ENCODE measurements at regions not wholly inside any gene's neighbourhood (a gene's known extent, or its start where the extent isn't known, plus 50 kb on each side); places are given as distances from the start of the nearest gene placed in this dataset.
"Not testable (repeated sequence)": the region's sequence is repeated elsewhere in the genome, so short reads cannot be mapped to it uniquely, and the experiment has no call there.

DNA sequence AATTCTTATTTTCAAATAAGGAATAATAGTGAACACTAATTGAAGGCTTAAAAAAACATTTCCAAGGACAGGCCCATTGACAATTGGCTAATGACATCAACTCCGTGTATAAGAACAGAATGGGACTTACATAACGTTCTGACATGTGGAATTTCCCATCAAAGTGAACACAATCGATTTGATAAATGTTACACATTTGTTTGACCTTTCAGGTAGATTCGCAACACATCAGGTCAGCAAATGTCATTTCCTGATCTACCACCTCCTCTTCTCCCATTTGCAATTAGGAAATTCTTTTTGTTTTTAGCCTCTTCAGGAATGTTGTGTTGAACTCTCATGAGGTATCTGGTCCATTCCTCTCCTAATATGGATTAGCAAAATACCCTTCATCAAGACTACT is 292.9 kb upstream of the SLC14A2 start:
- no peak for DNase-seq

DNA sequence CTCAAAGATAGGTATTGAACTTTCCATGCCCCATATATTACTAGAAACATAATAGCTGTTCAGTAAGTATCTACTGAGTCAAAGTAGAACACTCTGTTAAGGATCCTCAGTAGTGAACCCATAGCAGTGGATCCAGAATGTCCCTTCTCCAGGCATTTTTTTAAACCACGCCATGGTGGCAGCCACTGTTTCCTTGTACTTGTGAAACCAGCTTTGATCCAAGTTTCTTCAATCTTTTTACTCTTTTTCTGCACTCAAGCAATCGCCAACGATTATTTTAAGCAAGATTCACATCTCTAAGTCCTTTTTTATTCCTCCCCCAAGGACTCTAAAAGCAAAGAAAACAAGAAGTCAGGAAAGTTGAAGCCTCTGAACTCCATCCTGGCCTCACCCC is 291.2 kb upstream of the SLC14A2 start:
- DNase-seq: no peak

DNA sequence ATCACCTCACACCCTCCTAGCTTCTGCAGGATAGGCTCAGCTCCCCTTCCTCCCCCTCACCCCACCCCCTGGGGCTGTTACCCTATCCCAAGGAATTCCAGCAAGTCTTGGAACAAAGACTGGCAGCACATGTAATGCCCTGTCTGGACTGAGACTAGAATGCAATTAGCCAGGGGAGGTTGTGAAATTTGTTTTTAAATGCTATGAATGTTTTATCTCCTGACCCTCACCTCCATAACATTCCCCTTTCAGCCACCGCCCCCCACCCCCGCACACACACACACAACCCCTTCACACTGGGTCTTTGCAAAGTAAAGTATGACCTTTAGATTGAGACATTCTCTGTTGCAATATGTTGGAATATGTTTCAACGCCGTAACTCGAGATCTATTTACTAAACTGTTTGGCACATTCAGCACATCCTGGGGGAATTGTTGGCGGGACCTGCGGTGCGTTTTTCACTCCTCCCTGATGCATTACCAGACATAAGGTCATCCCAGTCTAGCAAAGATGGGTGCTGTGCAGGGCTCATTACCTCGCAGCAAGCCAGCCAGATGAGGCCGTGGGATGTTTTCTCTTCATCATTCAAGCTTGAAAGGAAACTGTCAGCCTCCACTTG is 290.7 kb upstream of the SLC14A2 start:
- DNase-seq: no peak

DNA sequence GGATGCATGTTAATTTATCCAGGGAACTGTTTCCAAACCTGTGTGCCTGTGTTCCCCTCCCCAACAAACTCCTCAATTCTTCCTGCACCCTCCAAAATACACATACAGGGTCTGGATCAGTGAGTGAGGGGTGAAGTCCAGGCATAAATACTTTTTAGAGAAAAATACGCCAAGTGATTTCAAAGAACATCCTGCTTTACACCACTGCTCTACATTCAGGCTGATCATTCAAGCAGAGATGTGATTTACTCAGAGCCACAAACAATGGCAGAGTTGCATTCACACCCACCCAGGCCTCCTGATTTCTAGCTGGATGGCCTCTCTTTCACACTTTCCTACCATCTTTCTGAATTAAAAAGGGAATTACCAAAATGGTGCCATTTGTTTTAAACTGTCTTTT is 289.5 kb upstream of the SLC14A2 start:
- DNase-seq: no peak

DNA sequence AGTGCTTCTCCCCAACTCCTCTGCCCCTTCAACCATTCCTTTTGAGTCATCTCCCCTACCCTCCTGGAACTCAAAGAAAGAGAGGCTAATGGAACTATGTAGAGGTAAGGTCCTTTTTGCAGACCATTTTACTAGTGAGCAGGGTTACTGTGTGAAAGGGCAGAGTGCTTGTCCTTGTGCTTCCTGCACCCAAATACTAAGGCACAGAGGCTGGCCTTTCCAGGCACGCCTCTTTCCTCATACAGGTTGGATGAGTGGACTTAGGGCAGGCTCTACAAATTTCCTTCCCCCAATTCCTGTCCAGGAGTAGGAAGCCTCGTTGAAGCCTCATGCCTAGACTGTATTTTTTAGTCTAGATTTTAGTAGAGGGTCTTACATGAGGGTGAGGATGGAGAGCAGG is 288.8 kb upstream of the SLC14A2 start:
- DNase-seq: no peak

DNA sequence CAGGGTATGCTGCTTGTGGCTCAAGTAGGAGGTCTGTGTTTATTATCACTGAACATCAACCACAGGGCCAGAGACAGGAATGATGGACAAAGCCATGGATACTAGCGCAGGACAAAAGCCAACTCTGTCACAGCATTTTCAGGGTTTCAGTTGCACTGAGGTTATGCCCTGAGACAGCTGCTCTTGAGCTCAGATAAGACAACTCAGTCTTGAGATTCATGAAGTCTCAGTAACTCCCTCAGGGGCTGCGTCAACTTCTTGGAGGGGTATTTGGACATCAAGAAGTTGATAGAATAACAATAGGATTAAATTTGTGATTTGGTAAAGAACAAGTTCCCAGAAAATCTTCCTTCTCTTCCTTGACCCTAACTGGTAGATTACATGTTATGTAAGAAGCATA is 287.0 kb upstream of the SLC14A2 start:
- no peak for DNase-seq

DNA sequence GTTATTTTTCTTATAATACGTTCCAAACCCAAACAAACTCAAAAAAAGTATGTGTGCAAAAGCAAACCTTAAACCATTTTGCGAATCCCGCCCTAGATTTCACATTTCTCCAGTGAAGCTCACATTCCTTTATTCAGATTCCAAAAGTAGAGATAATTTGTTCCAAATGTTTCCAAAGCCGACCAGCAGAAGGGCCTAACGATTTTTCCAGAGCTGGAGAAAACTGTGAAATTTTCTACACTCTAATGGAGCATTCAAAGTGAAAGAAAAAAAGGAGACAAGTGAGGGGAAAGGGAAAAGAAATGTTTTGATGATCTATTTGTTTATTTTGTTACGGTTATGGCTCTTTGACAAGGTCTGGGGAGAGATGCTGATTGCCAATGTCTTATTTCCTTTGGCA is 286.5 kb upstream of the SLC14A2 start:
- DNase-seq: no peak

DNA sequence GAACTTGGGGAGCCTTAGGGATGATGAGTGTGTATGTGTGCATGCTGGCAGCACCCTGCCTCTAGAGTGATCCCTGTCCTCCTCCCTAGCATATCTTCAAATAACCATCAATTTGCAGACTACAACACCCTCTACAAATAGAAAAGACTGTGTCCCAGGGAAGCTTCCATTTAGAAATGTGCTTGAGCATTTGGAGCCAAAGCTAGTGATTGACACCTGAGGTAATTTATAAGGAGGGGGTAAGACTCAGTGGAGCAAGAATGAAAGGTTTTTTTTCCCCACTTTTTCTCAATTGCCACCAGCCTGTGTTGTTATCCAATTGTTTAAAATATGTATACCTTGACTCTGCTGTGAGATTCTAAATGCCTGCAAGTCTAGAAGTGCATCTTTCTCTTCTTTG is 286.0 kb upstream of the SLC14A2 start:
- DNase-seq: no peak

DNA sequence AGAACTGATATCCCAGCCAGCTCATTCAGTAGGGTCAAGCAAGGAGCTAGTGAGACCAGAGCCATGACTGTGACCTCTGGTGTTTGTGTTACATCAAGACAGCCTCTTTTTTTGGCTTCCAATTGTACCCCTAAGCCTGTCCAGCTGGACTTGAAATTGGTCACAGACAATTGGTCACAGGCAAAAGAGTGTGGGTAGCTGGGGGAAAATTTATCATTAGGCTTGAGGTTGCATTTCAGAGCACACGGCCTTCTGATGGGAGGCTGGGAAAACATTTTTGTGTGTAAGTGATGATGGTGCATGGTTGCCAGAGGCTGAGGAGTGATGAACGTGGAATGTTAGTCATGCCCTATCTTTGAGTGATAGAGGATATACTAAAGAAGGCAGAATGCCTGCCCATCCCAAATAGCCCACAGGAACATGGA is 285.1 kb upstream of the SLC14A2 start:
- no peak for DNase-seq

DNA sequence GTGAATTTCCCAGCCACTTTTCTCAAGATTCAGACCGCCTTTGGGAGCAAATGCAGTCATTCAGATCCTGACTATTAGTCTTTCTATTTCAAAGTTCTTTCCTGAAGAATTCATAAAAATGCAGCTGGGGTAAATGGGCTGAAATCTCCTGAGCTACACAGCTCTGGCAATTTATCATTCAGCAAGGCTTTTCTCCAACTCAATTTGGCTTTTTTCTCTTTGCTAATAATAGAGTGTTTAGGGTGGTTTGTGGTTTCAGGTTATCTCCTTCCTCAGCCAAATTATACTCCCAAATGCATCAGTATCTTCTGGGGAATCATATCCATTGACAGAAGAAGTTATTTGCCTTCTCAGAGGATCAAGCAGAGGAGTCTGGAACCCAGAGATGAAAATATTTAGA is 282.4 kb upstream of the SLC14A2 start:
- DNase-seq: no peak

DNA sequence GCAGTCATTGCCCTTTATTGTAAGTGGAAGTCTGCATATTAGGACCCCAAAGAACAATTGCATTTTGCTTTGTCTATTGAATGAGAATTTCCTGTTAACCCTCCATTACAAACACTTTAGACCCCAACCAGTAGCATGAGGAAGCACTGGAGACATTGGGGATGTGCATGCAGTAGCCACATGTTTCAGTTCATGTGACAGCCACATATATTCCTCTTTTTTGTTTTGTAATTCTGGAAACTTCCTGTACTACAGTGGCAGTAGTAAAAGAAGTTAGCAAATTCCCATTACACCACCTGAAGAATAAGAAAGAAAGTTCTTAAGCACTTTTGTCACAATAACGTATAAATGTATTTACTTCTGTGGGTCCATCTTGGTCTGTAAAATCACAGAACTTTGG is 281.1 kb upstream of the SLC14A2 start:
- DNase-seq: no peak

DNA sequence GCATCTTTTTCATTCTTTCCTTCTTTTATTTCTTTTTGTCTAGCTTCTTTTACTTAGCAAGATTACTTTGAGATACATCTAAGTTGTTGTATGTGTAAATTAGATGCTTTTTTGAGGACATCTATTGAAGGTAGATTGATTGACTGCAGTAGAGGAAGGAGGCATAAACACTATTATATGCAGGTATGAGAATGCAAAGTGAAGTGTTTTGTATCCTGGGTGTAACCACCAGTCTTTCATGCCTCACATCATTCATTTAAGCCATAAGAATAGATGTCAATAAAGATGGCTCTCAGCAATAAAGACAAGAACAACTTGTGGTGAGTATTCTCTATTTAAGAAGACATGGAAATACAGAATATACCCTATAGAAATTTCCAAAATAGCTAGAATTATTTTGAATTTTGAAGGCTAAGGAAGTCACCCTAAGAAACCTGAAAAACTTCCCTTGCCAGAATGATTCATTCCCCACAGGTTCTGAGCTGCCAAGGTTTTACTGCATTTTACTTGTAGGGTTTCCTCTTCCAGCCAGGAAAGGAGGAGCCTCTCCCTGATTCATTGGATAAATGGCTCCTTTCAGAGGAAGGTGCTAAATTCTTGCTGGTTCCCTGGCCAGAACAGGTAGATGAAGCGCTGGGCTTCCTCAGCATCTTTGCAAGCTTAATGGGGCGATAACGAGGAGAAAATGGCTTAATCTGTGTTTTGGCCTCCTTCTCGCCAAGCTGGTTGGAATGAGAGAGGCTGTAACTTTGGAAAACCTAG is 279.8 kb upstream of the SLC14A2 start:
- DNase-seq: no peak

DNA sequence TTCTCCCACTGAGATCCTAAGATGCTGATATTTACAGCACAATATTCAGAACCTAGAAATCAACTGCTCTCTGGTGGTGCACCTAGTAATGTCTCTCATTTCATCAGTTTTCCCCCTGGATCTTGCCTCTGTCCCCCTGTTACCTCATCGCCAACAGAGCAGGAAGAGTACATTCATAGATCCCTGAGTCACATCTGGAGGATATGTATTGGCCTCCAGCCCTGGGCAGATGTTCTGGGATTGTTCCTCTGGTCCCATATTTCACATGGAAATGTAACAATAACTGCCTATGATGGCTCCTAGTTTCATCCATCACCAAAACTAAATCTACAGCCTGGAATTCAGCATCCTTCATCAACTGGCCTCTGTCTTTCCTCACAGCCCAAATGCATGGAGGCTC is 278.8 kb upstream of the SLC14A2 start:
- DNase-seq: no peak

DNA sequence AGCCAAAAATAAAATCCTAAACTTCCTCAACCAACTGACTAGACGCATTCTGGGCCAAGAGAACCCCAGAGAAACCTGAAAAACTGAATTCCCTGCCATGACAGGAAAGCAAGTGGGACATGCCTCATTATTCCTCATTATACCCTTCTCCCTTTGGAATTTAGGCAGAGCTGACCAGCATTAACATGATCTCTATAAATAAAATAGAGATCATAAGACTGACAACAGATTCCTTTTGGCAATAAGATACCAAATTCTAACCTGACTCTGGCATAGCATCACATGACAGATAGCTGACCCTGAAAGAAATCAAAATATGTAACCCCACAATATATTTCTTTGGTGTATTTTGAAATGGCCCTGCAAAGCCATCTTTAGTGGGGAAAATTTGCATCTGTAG is 277.8 kb upstream of the SLC14A2 start:
- no peak for DNase-seq

DNA sequence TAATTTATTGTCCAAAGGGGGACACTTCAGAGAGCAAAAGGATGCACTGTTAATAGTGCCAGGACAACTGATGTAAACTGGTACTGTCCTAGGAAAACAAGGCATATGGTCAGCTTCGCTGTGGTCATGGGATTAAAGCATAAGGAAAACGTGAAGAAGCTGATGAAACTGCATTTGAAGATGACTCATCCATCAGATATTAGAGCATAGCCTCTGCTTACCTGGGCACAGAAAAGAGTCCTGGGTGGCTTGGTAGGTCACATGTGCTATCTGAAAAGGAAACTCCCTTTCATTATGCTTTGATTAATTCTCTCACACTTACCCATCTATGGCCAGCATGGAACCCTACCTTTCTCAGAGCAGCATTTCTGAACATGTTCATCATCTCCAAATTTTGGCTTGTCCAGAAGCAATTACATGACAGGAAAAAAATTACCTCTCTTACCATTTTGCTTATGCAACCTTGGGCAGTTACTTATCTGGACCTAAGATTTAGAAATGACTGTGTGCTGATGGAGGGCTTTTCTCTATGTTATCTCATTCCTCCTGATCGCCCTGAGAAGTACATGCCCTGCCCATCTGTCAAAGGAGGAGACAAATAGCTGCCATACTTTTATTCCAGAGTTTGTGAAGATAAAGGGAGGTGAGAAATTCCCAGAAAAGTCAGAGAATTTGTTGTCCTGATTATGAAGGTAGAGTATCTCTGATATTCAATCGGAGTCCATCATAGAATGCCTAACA is 275.3 kb upstream of the SLC14A2 start:
- peak; percentile 54 for DNase-seq

DNA sequence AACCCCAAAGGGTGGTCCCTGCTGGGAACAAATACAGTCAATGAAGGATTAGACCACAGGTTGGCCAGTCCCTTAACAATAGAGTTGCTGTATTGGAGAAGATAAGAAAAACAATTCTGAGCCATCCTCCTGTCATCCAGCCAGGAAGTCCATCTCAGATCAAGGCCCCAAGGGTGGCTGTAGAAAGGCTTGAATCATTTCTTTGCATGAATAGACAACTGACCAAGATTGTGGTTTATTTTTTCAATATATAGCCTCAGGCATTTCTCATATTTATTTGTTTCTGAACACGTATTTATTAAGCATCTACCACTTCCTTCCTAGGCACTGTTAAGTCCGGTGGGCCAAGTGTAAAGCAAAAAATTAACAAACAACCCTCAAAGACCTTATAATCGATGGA is 274.4 kb upstream of the SLC14A2 start:
- no peak for DNase-seq

DNA sequence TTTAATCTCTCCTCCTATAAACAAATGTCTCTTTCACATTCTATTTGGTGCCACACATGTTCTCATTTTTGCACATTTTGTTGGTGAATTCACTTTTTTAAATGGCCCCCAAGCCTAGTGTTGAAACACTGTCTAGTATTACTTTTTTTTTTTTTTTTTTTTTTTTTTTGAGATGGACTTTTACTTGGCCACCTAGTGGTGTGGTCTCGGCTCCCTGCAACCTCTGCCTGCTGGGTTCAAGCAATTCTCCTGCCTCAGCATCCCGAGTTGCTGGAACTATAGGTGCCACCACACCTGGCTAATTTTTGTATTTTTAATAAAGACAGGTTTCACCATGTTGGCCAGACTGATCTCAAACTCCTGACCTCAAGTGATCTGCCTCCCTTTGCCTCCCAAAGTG is 273.8 kb upstream of the SLC14A2 start:
- DNase-seq: no peak

DNA sequence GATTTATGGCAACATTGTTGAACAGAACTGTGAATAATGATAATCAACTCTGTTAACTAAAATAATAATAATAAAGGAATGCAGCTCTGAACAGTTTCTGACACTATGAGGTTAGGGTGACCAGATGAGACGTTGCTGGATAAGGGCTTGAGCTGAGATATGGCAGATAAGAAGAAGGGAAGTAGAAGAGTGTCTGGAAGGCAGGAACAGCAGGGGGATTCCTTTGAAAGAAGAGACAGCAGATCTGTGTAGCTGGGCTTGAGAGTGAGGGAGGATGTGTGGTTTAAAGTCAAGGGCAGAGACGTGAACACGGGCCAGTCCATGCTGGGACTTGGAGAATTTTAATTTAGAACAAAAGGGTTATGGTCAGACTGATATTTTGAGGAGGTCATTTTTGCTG is 273.1 kb upstream of the SLC14A2 start:
- no peak for DNase-seq

DNA sequence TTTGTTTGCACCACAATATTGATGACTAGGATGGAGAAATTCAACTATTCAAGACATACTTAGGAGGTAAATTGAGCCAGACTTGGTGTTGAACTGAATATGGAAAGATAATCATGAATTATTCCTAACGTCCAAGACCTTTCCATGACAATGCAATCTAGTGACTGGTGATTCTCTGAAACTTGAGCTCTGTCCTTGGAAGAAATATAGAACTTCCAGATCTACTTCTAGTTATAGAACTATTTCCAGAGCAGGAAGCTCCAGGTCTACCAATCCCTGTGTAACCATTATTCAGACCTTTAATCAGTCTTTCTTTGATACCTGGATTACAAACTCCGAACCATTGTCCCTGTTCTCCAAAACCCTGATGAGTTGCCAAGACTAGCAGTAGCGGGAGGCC is 272.6 kb upstream of the SLC14A2 start:
- no peak for DNase-seq

DNA sequence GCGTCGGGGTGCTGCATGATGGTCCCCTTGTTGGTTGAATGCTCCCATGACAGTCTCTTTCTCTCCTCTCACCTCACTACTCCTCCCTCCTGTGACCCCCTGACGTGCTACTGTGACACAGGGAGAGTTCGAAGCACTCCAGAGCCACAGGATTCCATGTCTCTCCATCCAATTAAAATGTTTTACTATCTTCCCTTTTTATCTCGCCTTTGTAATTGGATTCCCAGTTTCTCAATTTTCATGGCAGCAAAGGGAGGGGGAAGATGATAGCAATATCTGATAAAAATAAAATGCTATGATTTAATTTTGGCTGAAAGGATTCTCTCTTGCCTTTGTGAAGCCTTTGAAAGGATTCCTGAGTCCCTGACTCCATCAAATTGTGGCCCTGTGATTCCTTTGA is 271.9 kb upstream of the SLC14A2 start:
- no peak for DNase-seq

DNA sequence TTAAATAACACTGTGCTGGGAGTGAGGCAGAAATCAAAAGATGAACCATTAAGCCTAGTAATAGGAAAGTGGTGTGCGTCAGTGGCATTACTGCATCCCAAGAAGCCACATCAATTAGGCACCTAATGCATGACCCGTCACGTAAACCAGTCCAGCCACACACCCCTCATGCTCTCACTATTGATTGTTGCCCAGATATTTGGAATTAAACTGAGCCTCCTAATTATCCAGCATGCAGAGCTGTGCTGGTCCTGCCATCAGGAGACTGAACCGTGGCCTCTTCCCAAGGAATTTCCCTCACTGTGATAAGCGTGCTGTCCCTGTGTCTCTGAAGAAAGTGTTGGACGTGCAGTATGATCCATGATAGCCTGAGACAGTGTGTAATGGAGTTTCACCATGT is 270.6 kb upstream of the SLC14A2 start:
- DNase-seq: not testable (repeated sequence)

DNA sequence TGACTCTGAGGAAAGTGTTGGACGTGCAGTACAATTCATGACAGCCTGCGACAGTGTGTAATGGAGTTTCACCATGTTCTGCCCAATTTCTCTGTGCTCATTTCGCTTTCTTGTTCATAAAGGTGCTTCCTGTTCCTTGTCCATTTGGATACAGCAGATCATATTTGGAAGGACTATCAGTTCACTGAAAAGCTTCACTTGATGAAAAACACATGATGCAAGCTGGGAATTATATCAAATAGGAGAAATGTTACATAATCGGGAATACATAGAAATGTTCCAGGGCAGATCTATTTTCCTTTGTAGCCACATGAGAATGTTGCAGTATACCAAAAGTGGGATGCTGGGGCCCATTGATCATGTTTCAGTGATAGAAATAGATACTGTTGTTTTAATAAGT is 266.3 kb upstream of the SLC14A2 start:
- DNase-seq: no peak

DNA sequence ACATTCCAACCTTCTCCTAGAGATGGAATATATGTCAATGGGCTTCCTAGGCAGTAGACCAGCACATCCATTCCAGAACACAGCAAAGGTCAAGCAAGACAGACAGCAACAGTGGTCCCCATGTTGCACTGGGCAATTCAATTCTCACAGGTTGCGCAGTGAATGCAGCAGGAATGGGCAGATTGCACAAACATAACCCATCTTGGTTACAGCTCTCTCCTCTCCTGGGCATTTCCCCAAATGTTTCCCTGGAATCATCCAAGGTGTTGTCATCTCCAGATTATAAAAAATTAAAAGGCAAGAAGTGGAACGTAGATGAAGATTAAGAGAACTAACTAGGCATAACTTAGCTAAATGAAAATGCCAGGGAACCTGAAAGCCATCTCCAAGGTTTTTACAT is 265.8 kb upstream of the SLC14A2 start:
- DNase-seq: no peak

DNA sequence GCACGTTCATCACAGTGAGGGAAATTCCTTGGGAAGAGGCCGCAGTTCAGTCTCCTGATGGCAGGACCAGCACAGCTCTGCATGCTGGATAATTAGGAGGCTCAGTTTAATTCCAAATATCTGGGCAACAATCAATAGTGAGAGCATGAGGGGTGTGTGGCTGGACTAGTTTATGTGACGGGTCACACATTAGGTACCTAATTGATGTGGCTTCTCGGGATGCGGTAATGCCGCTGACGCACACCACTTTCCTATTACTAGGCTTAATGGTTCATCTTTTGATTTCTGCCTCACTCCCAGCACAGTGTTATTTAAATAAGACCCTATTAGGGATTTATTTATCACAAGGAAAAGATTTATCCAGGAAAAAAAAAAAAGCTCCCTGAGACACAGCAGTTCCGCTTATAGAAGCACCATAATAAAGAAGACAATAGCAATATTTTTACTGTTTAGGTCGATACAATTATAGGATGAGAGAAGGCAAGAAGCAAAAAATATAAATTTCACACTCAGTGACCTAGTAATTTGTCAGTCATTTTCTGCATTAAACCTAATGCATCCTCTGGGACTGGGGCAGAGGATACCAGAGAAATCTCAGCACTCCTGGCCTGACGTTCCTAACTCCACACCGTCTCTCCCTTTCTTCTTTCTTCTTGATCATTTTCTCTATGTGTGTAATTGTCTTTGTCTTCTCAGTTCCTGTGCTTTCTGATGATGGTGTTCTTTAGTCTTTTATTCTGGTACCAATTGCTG is 264.7 kb upstream of the SLC14A2 start:
- DNase-seq: no peak

All from DMS53 (cell line).